SU-DHL-6 (cell line): ENCODE measurements at regions not wholly inside any gene's neighbourhood (a gene's known extent, or its start where the extent isn't known, plus 50 kb on each side); places are given as distances from the start of the nearest gene placed in this dataset.
"Not testable (repeated sequence)": the region's sequence is repeated elsewhere in the genome, so short reads cannot be mapped to it uniquely, and the experiment has no call there.

ENCODE experiments used
- H2AFZ ChIP-seq: fragments of 200-600 bp; sonication (generic); 2 replicates; pipeline ENCODE4 v1.6.1; 2014; ENCODE audit warnings: low read depth, mild to moderate bottlenecking, moderate library complexity, mixed read lengths, antibody characterized with exemption, low read length; ENCODE audit not compliant: severe bottlenecking
- H3F3A ChIP-seq: fragments of 200-600 bp; shearing (Covaris generic); 2 replicates; pipeline ENCODE4 v1.6.0; 2016; ENCODE audit warnings: antibody characterized with exemption, mild to moderate bottlenecking; ENCODE audit not compliant: insufficient read depth
- H3K27ac ChIP-seq: fragments of 200-600 bp; sonication (generic); 2 replicates; pipeline ENCODE4 v1.5.1; 2016; ENCODE audit warnings: low read depth, mild to moderate bottlenecking, low read length, moderate library complexity, mixed read lengths
- H3K27me3 ChIP-seq: fragments of 200-600 bp; sonication (generic), shearing (Covaris generic); 2 replicates; pipeline ENCODE4 v1.6.0; 2014; ENCODE audit warnings: mild to moderate bottlenecking, low read length
- H3K36me3 ChIP-seq: fragments of 200-600 bp; sonication (generic); 2 replicates; pipeline ENCODE4 v1.6.1; 2014; ENCODE audit warnings: mild to moderate bottlenecking, low read length, mixed read lengths
- H3K4me2 ChIP-seq: fragments of 300-600, 200-600 bp; shearing (Covaris generic), sonication (generic); 2 replicates; pipeline ENCODE4 v1.6.0; 2014; ENCODE audit warnings: low read length, low read depth, mild to moderate bottlenecking; ENCODE audit not compliant: poor library complexity, severe bottlenecking
- H3K4me3 ChIP-seq: fragments of 200-600 bp; sonication (generic); 2 replicates; pipeline ENCODE4 v1.5.1; 2014; ENCODE audit warnings: antibody characterized with exemption, low read length, mild to moderate bottlenecking, mixed read lengths; ENCODE audit not compliant: insufficient read depth, poor library complexity, severe bottlenecking
- H3K79me2 ChIP-seq: fragments of 200-600 bp; sonication (generic); 2 replicates; pipeline ENCODE4 v1.6.1; 2014; ENCODE audit warnings: mild to moderate bottlenecking, low read length, moderate library complexity; ENCODE audit not compliant: insufficient read depth
- H3K9ac ChIP-seq: fragments of 200-600 bp; sonication (generic); 2 replicates; pipeline ENCODE4 v1.7.0; 2014; ENCODE audit warnings: mild to moderate bottlenecking, low read length
- H3K9me2 ChIP-seq: fragments of 200-600 bp; sonication (generic); replicated peaks from 2 replicates; pipeline ENCODE4 v1.6.1; 2014; ENCODE audit warnings: low read length; ENCODE audit not compliant: insufficient read depth
- H3K9me3 ChIP-seq: fragments of 200-600 bp; sonication (generic); 2 replicates; pipeline ENCODE4 v1.6.1; 2014; ENCODE audit warnings: low read length, mixed read lengths; ENCODE audit not compliant: insufficient read depth
- H4K20me1 ChIP-seq: fragments of 200-600 bp; sonication (generic); 2 replicates; pipeline ENCODE4 v1.6.1; 2014; ENCODE audit warnings: low read depth, mild to moderate bottlenecking, antibody characterized with exemption, low read length, moderate library complexity, mixed read lengths
- CTCF ChIP-seq: fragments of 200-600 bp; sonication (generic); IDR thresholded peaks from one replicate; pipeline ENCODE4 v1.5.1; 2017; ENCODE audit warnings: antibody characterized with exemption, mild to moderate bottlenecking, low read length, moderate library complexity; ENCODE audit not compliant: insufficient read depth, poor library complexity, severe bottlenecking
- EZH2phosphoT487 ChIP-seq: fragments of 200-600 bp; sonication (generic), shearing (Covaris generic); conservative IDR thresholded peaks from 2 replicates; pipeline ENCODE4 v1.6.1; 2018; ENCODE audit warnings: mild to moderate bottlenecking, antibody characterized with exemption, low read length, moderate library complexity, mixed read lengths

GRCh38 chr5:106006242-106006641 lies 1664.5 kb downstream of the EFNA5 start:
- Histone ChIP-seq H3K79me2 (no peaks in the 10 kb centered on the region), H4K20me1 (no peaks in the 10 kb centered on the region), H3K27me3 (no peaks in the 10 kb centered on the region), H3K36me3 (no peaks in the 10 kb centered on the region), H3K9me3 (no peaks in the 10 kb centered on the region), H3F3A (no peaks in the 10 kb centered on the region), H3K4me2 (no peak overlapping the region), H3K9me2 (no peaks in the 10 kb centered on the region), H2AFZ (no peak overlapping the region), H3K27ac (no peak overlapping the region), H3K4me3 (no peak overlapping the region), H3K9ac (no peak overlapping the region)
- TF ChIP-seq CTCF: no peak
- TF ChIP-seq EZH2phosphoT487: no peak

GRCh38 chr5:105998991-105999390 lies 1671.7 kb downstream of the EFNA5 start:
- H3K9me2 ChIP-seq, H4K20me1 ChIP-seq, H3K4me3 ChIP-seq, H3K27ac ChIP-seq, H3F3A ChIP-seq, H3K79me2 ChIP-seq, H3K9ac ChIP-seq, H3K27me3 ChIP-seq, H3K36me3 ChIP-seq, H3K9me3 ChIP-seq, H2AFZ ChIP-seq, H3K4me2 ChIP-seq: not testable (repeated sequence)

GRCh38 chr5:105993027-105993426 lies 1677.7 kb downstream of the EFNA5 start:
- Histone ChIP-seq H4K20me1 (no peaks in the 10 kb centered on the region), H3K27ac (no peak overlapping the region), H3K27me3 (no peaks in the 10 kb centered on the region), H3K79me2 (no peaks in the 10 kb centered on the region), H3F3A (no peaks in the 10 kb centered on the region), H3K9me3 (no peaks in the 10 kb centered on the region), H3K4me3 (no peak overlapping the region), H3K36me3 (no peaks in the 10 kb centered on the region), H3K4me2 (no peak overlapping the region), H3K9me2 (no peaks in the 10 kb centered on the region), H2AFZ (no peak overlapping the region), H3K9ac (no peak overlapping the region)
- TF ChIP-seq EZH2phosphoT487 (no peak), CTCF (no peak)

- Histone ChIP-seq H3K27ac (no peak overlapping the region), H3K79me2 (no peaks in the 10 kb centered on the region), H3K36me3 (no peaks in the 10 kb centered on the region), H3K9me2 (no peaks in the 10 kb centered on the region), H3K9ac (no peak overlapping the region), H2AFZ (no peak overlapping the region), H3K27me3 (no peaks in the 10 kb centered on the region), H3K4me2 (no peak overlapping the region), H3F3A (no peaks in the 10 kb centered on the region), H3K4me3 (no peak overlapping the region), H3K9me3 (no peaks in the 10 kb centered on the region), H4K20me1 (no peaks in the 10 kb centered on the region)
- TF ChIP-seq CTCF (no peak), EZH2phosphoT487 (no peak)
These were observed 1688.2 kb downstream of the EFNA5 start for GRCh38 chr5:105982526-105982925.
